K562 (cell line): ENCODE measurements at regions not wholly inside any gene's neighbourhood (a gene's known extent, or its start where the extent isn't known, plus 50 kb on each side); places are given as distances from the start of the nearest gene placed in this dataset.

Source experiments
- FOXA3 ChIP-seq, 2 experiments: fragments of 450-650 bp in 1 of 2; sonication (generic) in 1 of 2; formaldehyde crosslinking; IDR thresholded peaks in 1 of 2; conservative IDR thresholded peaks in 1 of 2; 2 replicates each; pipeline versions ENCODE4 v1.4.0 to v1.8.0; 2020 to 2022; ENCODE audit warnings: mild to moderate bottlenecking in 2 of 2, missing genetic modification reagents in 1 of 2
- FOXK2 ChIP-seq, 2 experiments: fragments of 450-650 bp; IDR thresholded peaks in 1 of 2; conservative IDR thresholded peaks in 1 of 2; 2 replicates each; pipeline ENCODE4 v1.6.1; 2016; ENCODE audit warnings: low read depth in 2 of 2, mild to moderate bottlenecking in 1 of 2
- MXI1 ChIP-seq: IDR thresholded peaks from 2 replicates; pipeline ENCODE4 v1.6.1; 2011; ENCODE audit warnings: low read depth, mild to moderate bottlenecking, improper control_type of control experiment, low read length
- NFE2L1 ChIP-seq: fragments of 450-650 bp; IDR thresholded peaks from 2 replicates; pipeline ENCODE4 v1.6.1; 2016; ENCODE audit warnings: missing genetic modification characterization, low read depth, mild to moderate bottlenecking, missing compliant biosample characterization, moderate library complexity, borderline replicate concordance
- SMAD3 ChIP-seq: fragments of 450-650 bp; formaldehyde crosslinking; conservative IDR thresholded peaks from 2 replicates; pipeline ENCODE4 v1.4.0; 2020; ENCODE audit warnings: mild to moderate bottlenecking
- SP1 ChIP-seq: sonication (generic); formaldehyde crosslinking; IDR thresholded peaks from 2 replicates; pipeline ENCODE4 v1.8.1; 2022; ENCODE audit warnings: mild to moderate bottlenecking, missing genetic modification reagents
- TARDBP ChIP-seq: fragments of 450-650 bp; IDR thresholded peaks from 2 replicates; pipeline ENCODE4 v1.6.1; 2016
- TF ChIP-seq, protein P1 (sequence below), 3 experiments: IDR thresholded peaks in 2 of 3; conservative IDR thresholded peaks in 1 of 3; 2 replicates each; pipeline ENCODE4 v1.5.1; 2011 to 2012; ENCODE audit warnings: low read length in 3 of 3, mild to moderate bottlenecking in 3 of 3, control low read depth in 2 of 3, improper control_type of control experiment in 1 of 3, inconsistent platforms in 1 of 3, low read depth in 1 of 3, mixed read lengths in 1 of 3, moderate library complexity in 1 of 3; ENCODE audit not compliant: insufficient read depth in 2 of 3
- TF ChIP-seq, protein P2 (sequence below): sonication (generic); formaldehyde crosslinking; IDR thresholded peaks from 2 replicates; pipeline ENCODE4 v1.8.0; 2022; ENCODE audit warnings: mild to moderate bottlenecking, missing genetic modification reagents
- TF ChIP-seq, protein P3 (sequence below): fragments of 450-650 bp; formaldehyde crosslinking; IDR thresholded peaks from 2 replicates; pipeline ENCODE4 v1.4.0; 2020; ENCODE audit warnings: mild to moderate bottlenecking, moderate library complexity
- TF ChIP-seq, protein P4 (sequence below): sonication (generic); formaldehyde crosslinking; IDR thresholded peaks from 2 replicates; pipeline ENCODE4 v1.9.0; 2022; ENCODE audit warnings: mild to moderate bottlenecking, missing genetic modification reagents

- no peak for TF ChIP-seq TARDBP
- TF ChIP-seq NFE2L1 (tag) = no peak
- TF ChIP-seq, protein P1, sequence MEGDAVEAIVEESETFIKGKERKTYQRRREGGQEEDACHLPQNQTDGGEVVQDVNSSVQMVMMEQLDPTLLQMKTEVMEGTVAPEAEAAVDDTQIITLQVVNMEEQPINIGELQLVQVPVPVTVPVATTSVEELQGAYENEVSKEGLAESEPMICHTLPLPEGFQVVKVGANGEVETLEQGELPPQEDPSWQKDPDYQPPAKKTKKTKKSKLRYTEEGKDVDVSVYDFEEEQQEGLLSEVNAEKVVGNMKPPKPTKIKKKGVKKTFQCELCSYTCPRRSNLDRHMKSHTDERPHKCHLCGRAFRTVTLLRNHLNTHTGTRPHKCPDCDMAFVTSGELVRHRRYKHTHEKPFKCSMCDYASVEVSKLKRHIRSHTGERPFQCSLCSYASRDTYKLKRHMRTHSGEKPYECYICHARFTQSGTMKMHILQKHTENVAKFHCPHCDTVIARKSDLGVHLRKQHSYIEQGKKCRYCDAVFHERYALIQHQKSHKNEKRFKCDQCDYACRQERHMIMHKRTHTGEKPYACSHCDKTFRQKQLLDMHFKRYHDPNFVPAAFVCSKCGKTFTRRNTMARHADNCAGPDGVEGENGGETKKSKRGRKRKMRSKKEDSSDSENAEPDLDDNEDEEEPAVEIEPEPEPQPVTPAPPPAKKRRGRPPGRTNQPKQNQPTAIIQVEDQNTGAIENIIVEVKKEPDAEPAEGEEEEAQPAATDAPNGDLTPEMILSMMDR (IDR thresholded peaks at IDR 0.05 in 2 of 3, conservative IDR thresholded peaks at IDR 0.05 in 1 of 3; ENCODE audit: insufficient read depth in 2 of 3, low read depth in 1 of 3, low read length in 3 of 3) = no peak
- TF ChIP-seq, protein P2, sequence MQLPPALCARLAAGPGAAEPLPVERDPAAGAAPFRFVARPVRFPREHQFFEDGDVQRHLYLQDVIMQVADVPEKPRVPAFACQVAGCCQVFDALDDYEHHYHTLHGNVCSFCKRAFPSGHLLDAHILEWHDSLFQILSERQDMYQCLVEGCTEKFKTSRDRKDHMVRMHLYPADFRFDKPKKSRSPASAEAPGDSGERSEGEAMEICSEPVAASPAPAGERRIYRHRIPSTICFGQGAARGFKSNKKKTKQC = no peak
- TF ChIP-seq, protein P3, sequence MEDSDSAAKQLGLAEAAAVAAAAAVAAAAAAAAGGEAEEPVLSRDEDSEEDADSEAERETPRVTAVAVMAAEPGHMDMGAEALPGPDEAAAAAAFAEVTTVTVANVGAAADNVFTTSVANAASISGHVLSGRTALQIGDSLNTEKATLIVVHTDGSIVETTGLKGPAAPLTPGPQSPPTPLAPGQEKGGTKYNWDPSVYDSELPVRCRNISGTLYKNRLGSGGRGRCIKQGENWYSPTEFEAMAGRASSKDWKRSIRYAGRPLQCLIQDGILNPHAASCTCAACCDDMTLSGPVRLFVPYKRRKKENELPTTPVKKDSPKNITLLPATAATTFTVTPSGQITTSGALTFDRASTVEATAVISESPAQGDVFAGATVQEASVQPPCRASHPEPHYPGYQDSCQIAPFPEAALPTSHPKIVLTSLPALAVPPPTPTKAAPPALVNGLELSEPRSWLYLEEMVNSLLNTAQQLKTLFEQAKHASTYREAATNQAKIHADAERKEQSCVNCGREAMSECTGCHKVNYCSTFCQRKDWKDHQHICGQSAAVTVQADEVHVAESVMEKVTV = no peak
- TF ChIP-seq FOXA3 (CRISPR knock-in tag; conservative IDR thresholded peaks at IDR 0.05 in 1 of 2, IDR thresholded peaks at IDR 0.05 in 1 of 2) = no peak
- no peak for TF ChIP-seq SP1
- TF ChIP-seq SMAD3 (CRISPR knock-in tag) = no peak
- TF ChIP-seq, protein P4, sequence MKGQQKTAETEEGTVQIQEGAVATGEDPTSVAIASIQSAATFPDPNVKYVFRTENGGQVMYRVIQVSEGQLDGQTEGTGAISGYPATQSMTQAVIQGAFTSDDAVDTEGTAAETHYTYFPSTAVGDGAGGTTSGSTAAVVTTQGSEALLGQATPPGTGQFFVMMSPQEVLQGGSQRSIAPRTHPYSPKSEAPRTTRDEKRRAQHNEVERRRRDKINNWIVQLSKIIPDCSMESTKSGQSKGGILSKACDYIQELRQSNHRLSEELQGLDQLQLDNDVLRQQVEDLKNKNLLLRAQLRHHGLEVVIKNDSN (CRISPR knock-in tag) = no peak
- no peak for TF ChIP-seq FOXK2 (conservative IDR thresholded peaks at IDR 0.05 in 1 of 2, IDR thresholded peaks at IDR 0.05 in 1 of 2; ENCODE audit: low read depth in 2 of 2)
- no peak for TF ChIP-seq MXI1
Measured at GRCh38 chr1:47692196-47692595, 254.4 kb downstream of the FOXD2 start.
